ENCODE measurements at regions not wholly inside any gene's neighbourhood (a gene's known extent, or its start where the extent isn't known, plus 50 kb on each side); places are given as distances from the start of the nearest gene placed in this dataset.
"Not testable (repeated sequence)": the region's sequence is repeated elsewhere in the genome, so short reads cannot be mapped to it uniquely, and the experiment has no call there.

DNA sequence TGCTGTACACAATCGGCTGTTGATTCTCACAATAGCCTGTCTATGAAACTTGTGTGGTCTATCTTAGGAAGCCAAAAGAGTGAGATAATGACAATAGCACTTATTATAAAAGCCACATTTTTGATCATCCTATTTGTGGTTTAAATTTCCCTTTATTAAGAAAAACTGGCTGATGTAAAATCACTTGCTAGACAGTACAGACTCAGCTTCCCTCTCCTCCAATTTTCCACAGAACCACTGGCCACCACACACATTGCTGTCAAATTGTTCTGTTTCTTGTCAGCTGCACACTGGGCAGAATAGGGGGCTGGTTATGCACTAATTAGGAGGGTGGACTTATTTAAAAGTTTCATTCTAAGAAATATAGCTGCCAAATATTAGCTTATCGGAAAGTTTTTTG, 425.9 kb downstream of the EPHA3 start:
- Mint-ChIP-seq H3K27me3 (no peaks in the 10 kb centered on the region), H3K27ac (no peak overlapping the region), H3K9me3 (ENCODE audit: insufficient read depth) (no peaks in the 10 kb centered on the region), H3K4me3 (no peak overlapping the region), H3K4me1 (no peaks in the 10 kb centered on the region)
- H2AFZ ChIP-seq (ENCODE audit: insufficient read depth, low read depth, low read length, poor library complexity, severe bottlenecking), result no peak overlapping the region
- H3K9me3 ChIP-seq (ENCODE audit: control extremely low read depth in 1 of 3, control insufficient read depth in 2 of 3, insufficient read depth in 1 of 3, low read length in 2 of 3), result no peaks in the 10 kb centered on the region
- no peaks in the 10 kb centered on the region for H3K4me1 ChIP-seq (ENCODE audit: control insufficient read depth in 2 of 2, insufficient read depth in 2 of 2, low read length in 2 of 2)
- no peak overlapping the region for H3K9ac ChIP-seq (ENCODE audit: low read length)
- no peak overlapping the region for H3K27ac ChIP-seq (ENCODE audit: low read length in 2 of 2)
- no peaks in the 10 kb centered on the region for H3K79me2 ChIP-seq (ENCODE audit: control insufficient read depth, insufficient read depth, low read length)
- no CpG with 5 or more reads among the region's 2 CpGs for whole genome bisulfite sequencing (ENCODE audit: insufficient coverage)
- CTCF ChIA-PET, result no interaction called here
- intact Hi-C loops (cut with micrococcal nuclease), result no loop called here
- POLR2A ChIA-PET, result no interaction called here
- no peaks in the 10 kb centered on the region for H4K20me1 ChIP-seq (ENCODE audit: control insufficient read depth, insufficient read depth, low read length, poor library complexity, severe bottlenecking)
- no peak overlapping the region for H3K4me3 ChIP-seq (ENCODE audit: control extremely low read depth in 1 of 5, extremely low read depth in 1 of 5, insufficient read depth in 1 of 5, low read depth in 2 of 5, low read length in 4 of 5)
- no peaks in the 10 kb centered on the region for H3K27me3 ChIP-seq (replicated peaks in 1 of 4; ENCODE audit: control extremely low read depth in 1 of 4, control insufficient read depth in 3 of 4, insufficient read depth in 4 of 4, low read length in 3 of 4)
- no peak overlapping the region for H3K4me2 ChIP-seq (replicated peaks; ENCODE audit: low read depth, low read length, poor library complexity, severe bottlenecking)
- ATAC-seq (ENCODE audit: low read depth) (no peak), DNase-seq (no peak)
- no peaks in the 10 kb centered on the region for H3K36me3 ChIP-seq (replicated peaks in 1 of 2; ENCODE audit: control extremely low read depth in 1 of 2, control insufficient read depth in 1 of 2, extremely low read depth in 1 of 2, insufficient read depth in 2 of 2, low read length in 1 of 2)
- no peak for TF ChIP-seq EZH2 (IDR thresholded peaks at IDR 0.05; ENCODE audit: borderline replicate concordance, insufficient read depth, low read depth, low read length, poor library complexity, severe bottlenecking)
- TF ChIP-seq, protein P1, sequence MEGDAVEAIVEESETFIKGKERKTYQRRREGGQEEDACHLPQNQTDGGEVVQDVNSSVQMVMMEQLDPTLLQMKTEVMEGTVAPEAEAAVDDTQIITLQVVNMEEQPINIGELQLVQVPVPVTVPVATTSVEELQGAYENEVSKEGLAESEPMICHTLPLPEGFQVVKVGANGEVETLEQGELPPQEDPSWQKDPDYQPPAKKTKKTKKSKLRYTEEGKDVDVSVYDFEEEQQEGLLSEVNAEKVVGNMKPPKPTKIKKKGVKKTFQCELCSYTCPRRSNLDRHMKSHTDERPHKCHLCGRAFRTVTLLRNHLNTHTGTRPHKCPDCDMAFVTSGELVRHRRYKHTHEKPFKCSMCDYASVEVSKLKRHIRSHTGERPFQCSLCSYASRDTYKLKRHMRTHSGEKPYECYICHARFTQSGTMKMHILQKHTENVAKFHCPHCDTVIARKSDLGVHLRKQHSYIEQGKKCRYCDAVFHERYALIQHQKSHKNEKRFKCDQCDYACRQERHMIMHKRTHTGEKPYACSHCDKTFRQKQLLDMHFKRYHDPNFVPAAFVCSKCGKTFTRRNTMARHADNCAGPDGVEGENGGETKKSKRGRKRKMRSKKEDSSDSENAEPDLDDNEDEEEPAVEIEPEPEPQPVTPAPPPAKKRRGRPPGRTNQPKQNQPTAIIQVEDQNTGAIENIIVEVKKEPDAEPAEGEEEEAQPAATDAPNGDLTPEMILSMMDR (IDR thresholded peaks at IDR 0.05), result no peak

GRCh38 chr3:89554587-89554986, 447.2 kb downstream of the EPHA3 start:
- H2AFZ ChIP-seq (ENCODE audit: insufficient read depth, low read depth, low read length, poor library complexity, severe bottlenecking); H3K9me3 Mint-ChIP-seq (ENCODE audit: insufficient read depth); H3K4me3 ChIP-seq (ENCODE audit: control extremely low read depth in 1 of 5, extremely low read depth in 1 of 5, insufficient read depth in 1 of 5, low read depth in 2 of 5, low read length in 4 of 5); H3K4me1 Mint-ChIP-seq; H4K20me1 ChIP-seq (ENCODE audit: control insufficient read depth, insufficient read depth, low read length, poor library complexity, severe bottlenecking); H3K4me2 ChIP-seq (replicated peaks; ENCODE audit: low read depth, low read length, poor library complexity, severe bottlenecking); intact Hi-C loops (cut with micrococcal nuclease); H3K27me3 Mint-ChIP-seq; H3K9me3 ChIP-seq (ENCODE audit: control extremely low read depth in 1 of 3, control insufficient read depth in 2 of 3, insufficient read depth in 1 of 3, low read length in 2 of 3); POLR2A ChIA-PET; CTCF ChIA-PET; ATAC-seq (ENCODE audit: low read depth); DNase-seq; H3K27ac ChIP-seq (ENCODE audit: low read length in 2 of 2); H3K27ac Mint-ChIP-seq; H3K9ac ChIP-seq (ENCODE audit: low read length); H3K4me1 ChIP-seq (ENCODE audit: control insufficient read depth in 2 of 2, insufficient read depth in 2 of 2, low read length in 2 of 2); H3K27me3 ChIP-seq (replicated peaks in 1 of 4; ENCODE audit: control extremely low read depth in 1 of 4, control insufficient read depth in 3 of 4, insufficient read depth in 4 of 4, low read length in 3 of 4); H3K36me3 ChIP-seq (replicated peaks in 1 of 2; ENCODE audit: control extremely low read depth in 1 of 2, control insufficient read depth in 1 of 2, extremely low read depth in 1 of 2, insufficient read depth in 2 of 2, low read length in 1 of 2); H3K4me3 Mint-ChIP-seq; H3K79me2 ChIP-seq (ENCODE audit: control insufficient read depth, insufficient read depth, low read length): not testable (repeated sequence)
- 80% methylated on average over 1 of the region's 6 CpGs for WGBS (ENCODE audit: insufficient coverage)
